GM12875 (cell line): ENCODE measurements at regions not wholly inside any gene's neighbourhood (a gene's known extent, or its start where the extent isn't known, plus 50 kb on each side); places are given as distances from the start of the nearest gene placed in this dataset.
A peak's percentile ranks its signal among the peaks of the same experiment; 100 is the strongest.

ENCODE experiments used
- H3K4me3 ChIP-seq: one replicate; pipeline ENCODE4 v1.5.1; 2011; ENCODE audit warnings: low read depth, low read length, control low read depth
- CTCF ChIP-seq: IDR thresholded peaks from 2 replicates; pipeline ENCODE4 v1.5.1; 2011; ENCODE audit warnings: low read depth, mild to moderate bottlenecking, control low read depth, inconsistent platforms, low read length, moderate library complexity, borderline replicate concordance; ENCODE audit not compliant: insufficient read depth

- no peak for TF ChIP-seq CTCF
Observed at GRCh38 chr5:103487218-103487617, 75.4 kb downstream of the NUDT12 start.

DNA sequence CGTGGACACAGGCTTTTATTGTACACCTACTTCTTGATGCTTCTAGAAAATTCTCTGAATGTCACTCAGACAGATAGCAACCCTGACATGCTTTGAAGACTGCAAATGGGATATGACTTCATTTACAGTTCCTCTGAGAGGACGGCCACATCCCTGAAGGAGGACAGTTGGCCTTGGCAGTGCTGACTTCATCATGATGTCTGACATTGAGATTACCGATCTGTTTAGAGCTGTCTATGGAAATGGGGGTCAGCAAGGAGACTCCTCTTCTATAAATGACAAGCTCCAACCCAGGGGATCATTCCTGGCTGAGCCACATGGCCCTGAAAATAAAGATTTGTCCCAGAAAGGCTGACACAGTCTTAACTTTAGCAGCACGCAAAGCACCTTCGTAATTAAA, 75.8 kb downstream of the NUDT12 start:
- no peak overlapping the region for H3K4me3 ChIP-seq
- TF ChIP-seq CTCF, result no peak

More at GRCh38 chr5:103487218-103487617, 75.4 kb downstream of the NUDT12 start:
- H3K4me3 ChIP-seq, result no peak overlapping the region

- H3K4me3 ChIP-seq, result no peak overlapping the region
- no peak for TF ChIP-seq CTCF
Observed at GRCh38 chr5:103480246-103480645, 82.3 kb downstream of the NUDT12 start.

- no peak overlapping the region for H3K4me3 ChIP-seq
- TF ChIP-seq CTCF, result no peak
Observed at GRCh38 chr5:103477678-103478077, 84.9 kb downstream of the NUDT12 start.

DNA sequence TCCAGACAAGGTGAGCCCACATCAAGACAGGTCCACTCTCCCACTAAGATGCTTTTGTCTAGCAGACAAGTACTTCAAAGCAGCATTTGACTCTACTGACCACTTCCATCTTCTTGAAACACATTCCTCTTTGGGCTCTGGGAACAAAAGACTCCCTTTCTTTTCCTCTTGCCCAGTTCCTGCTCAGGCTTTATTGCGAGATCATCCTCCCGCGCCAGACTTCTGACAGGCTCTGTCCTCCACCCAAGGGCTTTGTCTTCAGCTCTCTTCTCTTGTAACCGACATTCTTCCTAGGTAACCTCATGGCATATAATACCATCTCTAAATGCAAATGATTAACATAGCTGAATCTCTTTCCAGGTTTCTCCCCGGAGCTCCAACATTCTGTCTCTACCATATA, 85.8 kb downstream of the NUDT12 start:
- no peak overlapping the region for H3K4me3 ChIP-seq
- no peak for TF ChIP-seq CTCF

DNA sequence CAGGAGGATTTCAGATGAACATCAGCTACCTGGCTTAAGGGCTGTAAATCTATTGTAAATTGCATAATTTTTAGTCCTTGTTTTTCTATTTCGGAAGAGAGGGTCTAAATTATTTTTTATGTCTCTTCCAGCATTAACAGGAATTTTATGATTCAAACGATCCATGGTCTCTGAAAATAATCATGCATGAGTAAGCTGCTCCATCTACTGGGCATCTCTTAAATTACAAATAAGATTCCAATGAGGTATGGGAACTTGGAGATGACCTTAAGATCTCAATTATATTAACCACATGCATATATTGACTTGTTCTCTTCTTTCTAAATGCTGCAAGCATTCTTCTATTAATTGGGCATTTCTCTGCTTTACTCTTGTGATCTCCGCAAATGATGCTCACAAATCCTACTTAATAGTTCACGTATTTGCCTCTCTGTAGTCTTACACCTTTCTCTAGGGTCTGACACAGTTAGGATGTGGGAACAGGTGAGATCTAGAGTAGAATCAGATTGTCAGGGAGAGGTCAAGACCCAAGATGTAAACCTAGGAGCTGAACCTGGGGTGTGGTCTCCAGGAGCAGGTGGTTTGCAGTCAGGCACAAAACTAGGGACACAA, 86.9 kb downstream of the NUDT12 start:
- peak; percentile 26; the same call in 1 of the 2 replicates for TF ChIP-seq CTCF

DNA sequence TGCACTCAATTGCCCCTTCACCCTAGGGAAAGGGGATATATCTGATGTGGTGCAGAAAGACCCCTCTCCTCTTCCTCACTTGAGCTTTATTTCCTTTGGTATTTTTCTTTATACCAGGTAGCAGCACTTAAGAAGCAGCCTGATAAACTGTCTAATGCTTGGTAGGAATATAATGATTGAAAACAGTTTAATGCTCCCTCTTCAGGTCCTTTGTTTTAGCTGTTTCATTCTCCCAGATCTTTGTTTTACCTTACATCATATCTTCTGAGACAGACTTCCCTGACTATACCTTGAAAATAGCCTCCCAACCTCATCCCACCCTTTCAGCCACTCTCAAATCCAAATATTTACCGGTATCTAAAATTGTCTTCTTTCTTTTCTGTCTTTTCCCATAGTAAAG, 87.9 kb downstream of the NUDT12 start:
- no peak overlapping the region for H3K4me3 ChIP-seq
- no peak for TF ChIP-seq CTCF

More for the DNA sequence above, 86.9 kb downstream of the NUDT12 start:
- no peak overlapping the region for H3K4me3 ChIP-seq
